ENCODE measurements at regions not wholly inside any gene's neighbourhood (a gene's known extent, or its start where the extent isn't known, plus 50 kb on each side); places are given as distances from the start of the nearest gene placed in this dataset.

GRCh38 chr6:118761645-118762044 is 110.3 kb upstream of the CEP85L start:
- Mint-ChIP-seq H3K4me3 (no peak overlapping the region), H3K27me3 (peaks cover 0 to 5% of the 10 kb centered on the region in 2 donors), H3K27ac (no peak overlapping the region), H3K4me1 (ENCODE audit: low read depth in 2 of 2) (no peaks in the 10 kb centered on the region), H3K36me3 (no peaks in the 10 kb centered on the region), H3K9me3 (no peaks in the 10 kb centered on the region)
- ATAC-seq (no peak), DNase-seq (ENCODE audit: low spot score) (no peak)

GRCh38 chr6:118758946-118759345 is 107.6 kb upstream of the CEP85L start:
- H3K27ac Mint-ChIP-seq, result no peak overlapping the region
- peaks cover 0 to 5% of the 10 kb centered on the region in 2 donors for H3K27me3 Mint-ChIP-seq
- H3K36me3 Mint-ChIP-seq, result no peaks in the 10 kb centered on the region
- H3K4me1 Mint-ChIP-seq (ENCODE audit: low read depth in 2 of 2), result no peaks in the 10 kb centered on the region
- DNase-seq (ENCODE audit: low spot score) (no peak), ATAC-seq (no peak)
- no peak overlapping the region for H3K4me3 Mint-ChIP-seq
- H3K9me3 Mint-ChIP-seq, result no peaks in the 10 kb centered on the region

GRCh38 chr6:118755941-118756646 is 104.7 kb upstream of the CEP85L start:
- no peak overlapping the region for H3K4me3 Mint-ChIP-seq
- H3K4me1 Mint-ChIP-seq (ENCODE audit: low read depth in 2 of 2), result no peaks in the 10 kb centered on the region
- no peaks in the 10 kb centered on the region for H3K36me3 Mint-ChIP-seq
- DNase-seq (ENCODE audit: low spot score) (no peak), ATAC-seq (no peak)
- H3K27me3 Mint-ChIP-seq, result peaks cover 0 to 5% of the 10 kb centered on the region in 2 donors
- peaks cover 8% of the 10 kb centered on the region for H3K9me3 Mint-ChIP-seq
- no peak overlapping the region for H3K27ac Mint-ChIP-seq

GRCh38 chr6:118752803-118753202 is 101.4 kb upstream of the CEP85L start:
- ATAC-seq (no peak), DNase-seq (ENCODE audit: low spot score) (no peak)
- Mint-ChIP-seq H3K27me3 (peaks cover 0 to 3% of the 10 kb centered on the region in 2 donors), H3K36me3 (no peaks in the 10 kb centered on the region), H3K27ac (no peak overlapping the region), H3K4me3 (no peak overlapping the region), H3K9me3 (peaks cover 8% of the 10 kb centered on the region), H3K4me1 (ENCODE audit: low read depth in 2 of 2) (peaks cover 0 to 8% of the 10 kb centered on the region in 2 donors)

GRCh38 chr6:118751072-118751471 is 99.7 kb upstream of the CEP85L start:
- Mint-ChIP-seq H3K27me3 (no peaks in the 10 kb centered on the region), H3K27ac (no peak overlapping the region), H3K9me3 (peaks cover 8% of the 10 kb centered on the region), H3K4me3 (no peak overlapping the region), H3K36me3 (no peaks in the 10 kb centered on the region), H3K4me1 (ENCODE audit: low read depth in 2 of 2) (peaks cover 0 to 8% of the 10 kb centered on the region in 2 donors)
- DNase-seq (ENCODE audit: low spot score), result no peak
- no peak for ATAC-seq

- ATAC-seq, result peak in 1 of 2 donors; percentile 38
- peaks cover 0 to 8% of the 10 kb centered on the region in 2 donors for H3K4me1 Mint-ChIP-seq (ENCODE audit: low read depth in 2 of 2)
- no peak overlapping the region for H3K4me3 Mint-ChIP-seq
- peaks cover 0 to under 1% of the 10 kb centered on the region in 2 donors for H3K27me3 Mint-ChIP-seq
- DNase-seq (ENCODE audit: low spot score), result no peak
- peaks cover 8% of the 10 kb centered on the region for H3K9me3 Mint-ChIP-seq
- H3K27ac Mint-ChIP-seq, result no peak overlapping the region
- no peaks in the 10 kb centered on the region for H3K36me3 Mint-ChIP-seq
These were observed 98.8 kb upstream of the CEP85L start for GRCh38 chr6:118750143-118750542.

- Mint-ChIP-seq H3K9me3 (peaks cover 8% of the 10 kb centered on the region), H3K4me1 (ENCODE audit: low read depth in 2 of 2) (peaks cover 0 to 8% of the 10 kb centered on the region in 2 donors), H3K36me3 (no peaks in the 10 kb centered on the region), H3K4me3 (no peak overlapping the region), H3K27ac (no peak overlapping the region), H3K27me3 (peaks cover 3 to 8% of the 10 kb centered on the region in 2 donors)
- ATAC-seq, result peak in 1 of 2 donors; percentile 24
- no peak for DNase-seq (ENCODE audit: low spot score)
These were observed 97.1 kb upstream of the CEP85L start for GRCh38 chr6:118748311-118749062.

- Mint-ChIP-seq H3K4me1 (ENCODE audit: low read depth in 2 of 2) (peaks cover 0 to 8% of the 10 kb centered on the region in 2 donors), H3K9me3 (peaks cover 3% of the 10 kb centered on the region), H3K27me3 (peaks cover 5 to 8% of the 10 kb centered on the region in 2 donors), H3K27ac (no peak overlapping the region), H3K4me3 (no peak overlapping the region), H3K36me3 (no peaks in the 10 kb centered on the region)
- no peak for DNase-seq (ENCODE audit: low spot score)
- no peak for ATAC-seq
These were observed 95.4 kb upstream of the CEP85L start for GRCh38 chr6:118746825-118747174.

- no peak for ATAC-seq
- peaks cover 5 to 8% of the 10 kb centered on the region in 2 donors for H3K27me3 Mint-ChIP-seq
- H3K4me3 Mint-ChIP-seq, result no peak overlapping the region
- H3K27ac Mint-ChIP-seq, result no peak overlapping the region
- peaks cover 0 to 8% of the 10 kb centered on the region in 2 donors for H3K4me1 Mint-ChIP-seq (ENCODE audit: low read depth in 2 of 2)
- H3K36me3 Mint-ChIP-seq, result no peaks in the 10 kb centered on the region
- DNase-seq (ENCODE audit: low spot score), result no peak
- peaks cover 2% of the 10 kb centered on the region for H3K9me3 Mint-ChIP-seq
These were observed 94.9 kb upstream of the CEP85L start for GRCh38 chr6:118746145-118746824.

- ATAC-seq (no peak), DNase-seq (ENCODE audit: low spot score) (no peak)
- Mint-ChIP-seq H3K27ac (no peak overlapping the region), H3K4me1 (ENCODE audit: low read depth in 2 of 2) (peaks cover 0 to 4% of the 10 kb centered on the region in 2 donors), H3K27me3 (peaks cover 5 to 8% of the 10 kb centered on the region in 2 donors), H3K4me3 (no peak overlapping the region), H3K36me3 (no peaks in the 10 kb centered on the region), H3K9me3 (no peaks in the 10 kb centered on the region)
These were observed 93.8 kb upstream of the CEP85L start for GRCh38 chr6:118745156-118745555.

- peaks cover 0 to 4% of the 10 kb centered on the region in 2 donors for H3K4me1 Mint-ChIP-seq (ENCODE audit: low read depth in 2 of 2)
- H3K27ac Mint-ChIP-seq, result no peak overlapping the region
These were observed 93.0 kb upstream of the CEP85L start for GRCh38 chr6:118744261-118744941.

GRCh38 chr6:118743746-118744145 is 92.4 kb upstream of the CEP85L start:
- ATAC-seq (no peak), DNase-seq (ENCODE audit: low spot score) (no peak)
- Mint-ChIP-seq H3K4me3 (no peak overlapping the region), H3K4me1 (ENCODE audit: low read depth in 2 of 2) (peaks cover 0 to 4% of the 10 kb centered on the region in 2 donors), H3K27ac (no peak overlapping the region), H3K36me3 (no peaks in the 10 kb centered on the region), H3K9me3 (no peaks in the 10 kb centered on the region), H3K27me3 (peaks cover 5 to 8% of the 10 kb centered on the region in 2 donors)

More at GRCh38 chr6:118744261-118744941, 93.0 kb upstream of the CEP85L start:
- H3K36me3 Mint-ChIP-seq, result no peaks in the 10 kb centered on the region
- no peak for DNase-seq (ENCODE audit: low spot score)
- H3K4me3 Mint-ChIP-seq, result no peak overlapping the region
- H3K9me3 Mint-ChIP-seq, result no peaks in the 10 kb centered on the region
- ATAC-seq, result no peak
- H3K27me3 Mint-ChIP-seq, result peaks cover 5 to 8% of the 10 kb centered on the region in 2 donors

- Mint-ChIP-seq H3K9me3 (no peaks in the 10 kb centered on the region), H3K4me3 (no peak overlapping the region), H3K36me3 (no peaks in the 10 kb centered on the region), H3K27ac (no peak overlapping the region), H3K27me3 (peaks cover 8% of the 10 kb centered on the region in 2 donors), H3K4me1 (ENCODE audit: low read depth in 2 of 2) (peaks cover 1 to 5% of the 10 kb centered on the region in 2 donors)
- DNase-seq (ENCODE audit: low spot score) (no peak), ATAC-seq (no peak)
These were observed 89.0 kb upstream of the CEP85L start for GRCh38 chr6:118740372-118740771.

All from natural killer cell treated with Interleukin-12 subunit alpha and Interleukin-12 subunit beta and Interleukin-15 and Interleukin-18, amount 100 ng/mL, for 72 hours (primary cell).